Right lung (tissue), 2 donors: ENCODE measurements at regions not wholly inside any gene's neighbourhood (a gene's known extent, or its start where the extent isn't known, plus 50 kb on each side); places are given as distances from the start of the nearest gene placed in this dataset.
A peak's percentile ranks its signal among the peaks of the same experiment; 100 is the strongest.

Source experiments
- DNase-seq, 2 donors: peaks; one replicate each; pipeline ENCODE4 v3.0.0-alpha.2; 2013

- DNase-seq: no peak
Observed at GRCh38 chr4:127151941-127152340, 480.8 kb upstream of the INTU start.

- no peak for DNase-seq
Observed at GRCh38 chr4:127155116-127155515, 477.6 kb upstream of the INTU start.

- no peak for DNase-seq
Observed at GRCh38 chr4:127155555-127155954, 477.2 kb upstream of the INTU start.

GRCh38 chr4:127162741-127163140, 470.0 kb upstream of the INTU start:
- no peak for DNase-seq

GRCh38 chr4:127165971-127166370, 466.8 kb upstream of the INTU start:
- no peak for DNase-seq

- DNase-seq: no peak
Observed at GRCh38 chr4:127174201-127174600, 458.6 kb upstream of the INTU start.

- DNase-seq: no peak
Observed at GRCh38 chr4:127174616-127175015, 458.1 kb upstream of the INTU start.

GRCh38 chr4:127179256-127180087, 453.3 kb upstream of the INTU start:
- no peak for DNase-seq

GRCh38 chr4:127181001-127181400, 451.8 kb upstream of the INTU start:
- DNase-seq: no peak

- DNase-seq: no peak
Observed at GRCh38 chr4:127182687-127183086, 450.1 kb upstream of the INTU start.

GRCh38 chr4:127188847-127189246, 443.9 kb upstream of the INTU start:
- DNase-seq: peak in 1 of 2 donors; percentile 24

- no peak for DNase-seq
Observed at GRCh38 chr4:127194281-127194680, 438.5 kb upstream of the INTU start.

GRCh38 chr4:127196655-127197352, 436.0 kb upstream of the INTU start:
- DNase-seq: no peak

GRCh38 chr4:127203562-127204200, 429.1 kb upstream of the INTU start:
- no peak for DNase-seq

GRCh38 chr4:127204322-127204721, 428.4 kb upstream of the INTU start:
- no peak for DNase-seq

GRCh38 chr4:127209580-127210095, 423.1 kb upstream of the INTU start:
- DNase-seq: no peak

- no peak for DNase-seq
Observed at GRCh38 chr4:127210893-127211649, 421.7 kb upstream of the INTU start.

GRCh38 chr4:127211650-127212560, 420.9 kb upstream of the INTU start:
- no peak for DNase-seq

GRCh38 chr4:127212701-127213100, 420.1 kb upstream of the INTU start:
- DNase-seq: no peak

GRCh38 chr4:127214016-127214415, 418.7 kb upstream of the INTU start:
- DNase-seq: peak; percentile 69 to 71

GRCh38 chr4:127214931-127215330, 417.8 kb upstream of the INTU start:
- no peak for DNase-seq
